ENCODE measurements at regions not wholly inside any gene's neighbourhood (a gene's known extent, or its start where the extent isn't known, plus 50 kb on each side); places are given as distances from the start of the nearest gene placed in this dataset.
"Not testable (repeated sequence)": the region's sequence is repeated elsewhere in the genome, so short reads cannot be mapped to it uniquely, and the experiment has no call there.

- FAIRE-seq (no peak), DNase-seq (ENCODE audit: low read depth) (no peak)
- H3K4me3 ChIP-seq (ENCODE audit: low read depth, low read length): no peak overlapping the region
- no peak for TF ChIP-seq CTCF (IDR thresholded peaks at IDR 0.05; ENCODE audit: insufficient read depth, low read length, severe bottlenecking)
- H3K36me3 ChIP-seq (ENCODE audit: control insufficient read depth, insufficient read depth, low read length): no peaks in the 10 kb centered on the region
- H3K27me3 ChIP-seq (ENCODE audit: control insufficient read depth, insufficient read depth, low read length): no peaks in the 10 kb centered on the region
Measured at GRCh38 chr10:131041441-131041840, 270.1 kb downstream of the TCERG1L start.

GRCh38 chr10:131042015-131042414, 269.5 kb downstream of the TCERG1L start:
- not testable (repeated sequence) for H3K36me3 ChIP-seq (ENCODE audit: control insufficient read depth, insufficient read depth, low read length); FAIRE-seq; H3K27me3 ChIP-seq (ENCODE audit: control insufficient read depth, insufficient read depth, low read length); DNase-seq (ENCODE audit: low read depth); H3K4me3 ChIP-seq (ENCODE audit: low read depth, low read length)

Measured in bronchial epithelial cell (primary cell).